SK-N-SH (cell line): ENCODE measurements at regions not wholly inside any gene's neighbourhood (a gene's known extent, or its start where the extent isn't known, plus 50 kb on each side); places are given as distances from the start of the nearest gene placed in this dataset.

Source experiments
- CTCF ChIP-seq: fragments of 200-600 bp; sonication (generic); IDR thresholded peaks from 2 replicates; pipeline ENCODE4 v1.6.1; 2017; ENCODE audit warnings: antibody characterized with exemption, mild to moderate bottlenecking, moderate library complexity
- EP300 ChIP-seq, 2 experiments: IDR thresholded peaks; 2 replicates each; pipeline versions ENCODE4 v1.4.0 to v1.6.1; 2012; ENCODE audit warnings: borderline replicate concordance in 1 of 2, low read depth in 1 of 2, low read length in 1 of 2
- EZH2phosphoT487 ChIP-seq: fragments of 200-600 bp; sonication (generic); IDR thresholded peaks from 2 replicates; pipeline ENCODE4 v1.6.1; 2017; ENCODE audit warnings: low read depth, mixed run types, mild to moderate bottlenecking, antibody characterized with exemption, moderate library complexity, borderline replicate concordance
- FOXM1 ChIP-seq: IDR thresholded peaks from 2 replicates; pipeline ENCODE4 v1.4.0; 2012; ENCODE audit warnings: low read depth, mild to moderate bottlenecking
- MEF2A ChIP-seq: IDR thresholded peaks from 2 replicates; pipeline ENCODE4 v1.4.0; 2012; ENCODE audit warnings: low read depth, borderline replicate concordance
- MXI1 ChIP-seq: IDR thresholded peaks from 2 replicates; pipeline ENCODE4 v1.6.1; 2012; ENCODE audit warnings: mild to moderate bottlenecking, low read depth, low read length, improper control_type of control experiment
- POLR2AphosphoS5 ChIP-seq: IDR thresholded peaks from 2 replicates; pipeline ENCODE4 v1.6.1; 2012; ENCODE audit warnings: low read depth, low read length
- REST ChIP-seq: IDR thresholded peaks from 2 replicates; pipeline ENCODE4 v1.6.1; 2012; ENCODE audit warnings: mild to moderate bottlenecking, low read depth, low read length, moderate library complexity
- SMC3 ChIP-seq: IDR thresholded peaks from 2 replicates; pipeline ENCODE4 v1.6.1; 2012; ENCODE audit warnings: low read depth, low read length, improper control_type of control experiment
- TAF1 ChIP-seq: IDR thresholded peaks from 2 replicates; pipeline ENCODE4 v1.6.1; 2012; ENCODE audit warnings: low read depth, mild to moderate bottlenecking, low read length, moderate library complexity, borderline replicate concordance
- TEAD4 ChIP-seq: IDR thresholded peaks from 2 replicates; pipeline ENCODE4 v1.4.0; 2012; ENCODE audit warnings: mild to moderate bottlenecking, borderline replicate concordance; ENCODE audit not compliant: insufficient read depth
- YY1 ChIP-seq: IDR thresholded peaks from 2 replicates; pipeline ENCODE4 v1.4.0; 2012; ENCODE audit warnings: low read depth, mild to moderate bottlenecking
- ZBTB33 ChIP-seq: IDR thresholded peaks from 2 replicates; pipeline ENCODE4 v1.4.0; 2012; ENCODE audit warnings: low read depth, borderline replicate concordance
- TF ChIP-seq, protein P1 (sequence below): IDR thresholded peaks from 2 replicates; pipeline ENCODE4; 2012

GRCh38 chr7:156043416-156044178, 231.3 kb upstream of the SHH start:
- TF ChIP-seq EP300 (IDR thresholded peaks at IDR 0.05; ENCODE audit: borderline replicate concordance in 1 of 2, low read depth in 1 of 2, low read length in 1 of 2) (no peak), REST (no peak), SMC3 (no peak), CTCF (no peak), TAF1 (no peak), YY1 (no peak), MEF2A (no peak), EZH2phosphoT487 (no peak), MXI1 (no peak), FOXM1 (no peak), POLR2AphosphoS5 (no peak), TEAD4 (no peak), ZBTB33 (no peak)
- TF ChIP-seq, protein P1, sequence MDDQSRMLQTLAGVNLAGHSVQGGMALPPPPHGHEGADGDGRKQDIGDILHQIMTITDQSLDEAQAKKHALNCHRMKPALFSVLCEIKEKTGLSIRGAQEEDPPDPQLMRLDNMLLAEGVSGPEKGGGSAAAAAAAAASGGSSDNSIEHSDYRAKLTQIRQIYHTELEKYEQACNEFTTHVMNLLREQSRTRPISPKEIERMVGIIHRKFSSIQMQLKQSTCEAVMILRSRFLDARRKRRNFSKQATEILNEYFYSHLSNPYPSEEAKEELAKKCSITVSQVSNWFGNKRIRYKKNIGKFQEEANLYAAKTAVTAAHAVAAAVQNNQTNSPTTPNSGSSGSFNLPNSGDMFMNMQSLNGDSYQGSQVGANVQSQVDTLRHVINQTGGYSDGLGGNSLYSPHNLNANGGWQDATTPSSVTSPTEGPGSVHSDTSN: no peak
